H1 (cell line): ENCODE measurements at regions not wholly inside any gene's neighbourhood (a gene's known extent, or its start where the extent isn't known, plus 50 kb on each side); places are given as distances from the start of the nearest gene placed in this dataset.

Source experiments
- CTCF ChIA-PET: fragments of 300-600 bp; sonication (Branson Sonifier 250); formaldehyde crosslinking; loops from one replicate; lab custom pipeline; 2021; ENCODE audit not compliant: partially characterized antibody; lab: Charles Lee
- POLR2A ChIA-PET: fragments of 300-600 bp; sonication (Branson Sonifier 250); formaldehyde crosslinking; loops from one replicate; lab custom pipeline; 2021; ENCODE audit warnings: inconsistent platforms; ENCODE audit not compliant: partially characterized antibody; lab: Charles Lee
- DNase-seq, 2 experiments: peaks; one replicate each; pipeline versions ENCODE4 v3.0.0 to v3.0.0-alpha.2; 2010 to 2022; ENCODE audit warnings: low spot score in 2 of 2, low read depth in 1 of 2, mixed read lengths in 1 of 2
- FAIRE-seq: peaks from 2 replicates; lab custom pipeline; 2011; peaks lifted over from hg19 to GRCh38; lab: Jason Lieb, UNC
- H2AFZ ChIP-seq: 2 replicates; pipeline ENCODE4 v1.8.1; 2012; ENCODE audit warnings: low read length, inconsistent platforms
- H2AK5ac ChIP-seq: 2 replicates; pipeline ENCODE4 v1.6.1; 2013; ENCODE audit warnings: low read depth, low read length
- H2BK120ac ChIP-seq: replicated peaks from 2 replicates; pipeline ENCODE3; 2013; ENCODE audit warnings: low read depth, low read length, inconsistent platforms
- H2BK12ac ChIP-seq: 2 replicates; pipeline ENCODE4 v1.6.1; 2013; ENCODE audit warnings: low read depth, low read length
- H2BK15ac ChIP-seq: 2 replicates; pipeline ENCODE4 v1.6.1; 2013; ENCODE audit warnings: low read length
- H2BK20ac ChIP-seq: 2 replicates; pipeline ENCODE4 v1.6.1; 2013; ENCODE audit warnings: low read length
- H2BK5ac ChIP-seq: 2 replicates; pipeline ENCODE4 v1.6.1; 2013; ENCODE audit warnings: low read depth, low read length
- H3K14ac ChIP-seq: 2 replicates; pipeline ENCODE4 v1.6.1; 2013; ENCODE audit warnings: inconsistent platforms; ENCODE audit not compliant: insufficient read length
- H3K18ac ChIP-seq: 2 replicates; pipeline ENCODE4 v1.6.1; 2013; ENCODE audit warnings: low read length; ENCODE audit errors: extremely low read depth
- H3K23ac ChIP-seq: 2 replicates; pipeline ENCODE4 v1.6.1; 2013; ENCODE audit warnings: inconsistent platforms; ENCODE audit not compliant: insufficient read length
- H3K23me2 ChIP-seq: 2 replicates; pipeline ENCODE4 v1.6.1; 2013; ENCODE audit warnings: low read depth, low read length
- H3K27ac ChIP-seq: 2 replicates; pipeline ENCODE4 v1.6.1; 2011; ENCODE audit warnings: low read depth, low read length, inconsistent platforms
- H3K27me3 ChIP-seq, 4 experiments: replicated peaks in 1 of 4; 1 replicate in 1 of 4; 2 replicates in 3 of 4; pipeline versions ENCODE4 v1.6.1 to v1.8.1; 2011 to 2013; ENCODE audit warnings: low read length in 3 of 4, mild to moderate bottlenecking in 3 of 4, inconsistent platforms in 2 of 4, mixed read lengths in 2 of 4, moderate library complexity in 1 of 4; ENCODE audit not compliant: control insufficient read depth in 3 of 4, insufficient read depth in 3 of 4; ENCODE audit errors: extremely low read depth in 1 of 4
- H3K36me3 ChIP-seq, 4 experiments: 2 replicates each; pipeline versions ENCODE4 v1.6.1 to v1.8.1; 2011 to 2013; ENCODE audit warnings: mild to moderate bottlenecking in 4 of 4, low read length in 3 of 4, moderate library complexity in 2 of 4, control low read depth in 1 of 4, inconsistent platforms in 1 of 4; ENCODE audit not compliant: insufficient read depth in 4 of 4, control insufficient read depth in 2 of 4
- H3K4ac ChIP-seq: replicated peaks from 2 replicates; pipeline ENCODE3; 2013; ENCODE audit warnings: low read length, low read depth, mixed read lengths, inconsistent platforms; ENCODE audit not compliant: insufficient read length
- H3K4me1 ChIP-seq, 4 experiments: replicated peaks in 1 of 4; 1 replicate in 1 of 4; 2 replicates in 3 of 4; pipeline versions ENCODE4 v1.6.1 to v1.8.1; 2011 to 2013; ENCODE audit warnings: low read length in 3 of 4, inconsistent platforms in 2 of 4, mixed read lengths in 1 of 4; ENCODE audit not compliant: insufficient read depth in 4 of 4, control insufficient read depth in 3 of 4
- H3K4me2 ChIP-seq, 2 experiments: 2 replicates each; pipeline versions ENCODE4 v1.6.1 to v1.8.1; 2011 to 2013; ENCODE audit warnings: low read depth in 2 of 2, low read length in 2 of 2, control low read depth in 1 of 2, inconsistent platforms in 1 of 2, mild to moderate bottlenecking in 1 of 2; ENCODE audit not compliant: insufficient read depth in 1 of 2
- H3K4me3 ChIP-seq, 4 experiments: fragments of 200-600, 300-600 bp in 1 of 4; sonication (generic), shearing (Covaris generic), sonication (Bioruptor Twin) in 1 of 4; 2 replicates each; pipeline versions ENCODE4 v1.5.1 to v1.8.1; 2011 to 2016; ENCODE audit warnings: low read length in 4 of 4, low read depth in 3 of 4, control low read depth in 2 of 4, inconsistent platforms in 2 of 4, mild to moderate bottlenecking in 2 of 4, mixed read lengths in 1 of 4, moderate library complexity in 1 of 4; ENCODE audit not compliant: insufficient read depth in 2 of 4; ENCODE audit errors: extremely low read depth in 1 of 4
- H3K56ac ChIP-seq: replicated peaks from 2 replicates; pipeline ENCODE3; 2013; ENCODE audit warnings: low read depth, mild to moderate bottlenecking, mixed read lengths, low read length, inconsistent platforms; ENCODE audit not compliant: insufficient read length
- H3K79me1 ChIP-seq: 2 replicates; pipeline ENCODE4 v1.6.1; 2013; ENCODE audit warnings: low read depth, low read length, control low read depth
- H3K79me2 ChIP-seq, 2 experiments: 2 replicates each; pipeline versions ENCODE4 v1.6.1 to v1.8.1; 2012 to 2013; ENCODE audit warnings: low read length in 2 of 2, mild to moderate bottlenecking in 2 of 2, inconsistent platforms in 1 of 2; ENCODE audit not compliant: insufficient read depth in 2 of 2, control insufficient read depth in 1 of 2
- H3K9ac ChIP-seq, 4 experiments: replicated peaks in 1 of 4; 1 replicate in 1 of 4; 2 replicates in 3 of 4; pipeline versions ENCODE4 v1.6.1 to v1.8.1; 2011 to 2013; ENCODE audit warnings: low read depth in 3 of 4, low read length in 3 of 4, control low read depth in 2 of 4, mild to moderate bottlenecking in 2 of 4, moderate library complexity in 2 of 4, inconsistent platforms in 1 of 4; ENCODE audit errors: extremely low read depth in 1 of 4
- H3K9me3 ChIP-seq, 2 experiments: 2 replicates each; pipeline versions ENCODE4 v1.6.1 to v1.8.1; 2012 to 2013; ENCODE audit warnings: mild to moderate bottlenecking in 2 of 2, moderate library complexity in 2 of 2, control low read depth in 1 of 2, inconsistent platforms in 1 of 2, low read depth in 1 of 2, low read length in 1 of 2, mixed read lengths in 1 of 2; ENCODE audit not compliant: insufficient read depth in 2 of 2
- H4K20me1 ChIP-seq, 2 experiments: replicated peaks in 1 of 2; 2 replicates each; pipeline versions ENCODE3 to v1.8.1; 2011 to 2013; ENCODE audit warnings: inconsistent platforms in 2 of 2, low read length in 2 of 2, mild to moderate bottlenecking in 1 of 2; ENCODE audit not compliant: insufficient read depth in 2 of 2, control insufficient read depth in 1 of 2
- H4K5ac ChIP-seq: 2 replicates; pipeline ENCODE4 v1.6.1; 2013; ENCODE audit warnings: low read length, low read depth, mixed read lengths, inconsistent platforms; ENCODE audit not compliant: insufficient read length
- H4K8ac ChIP-seq: 2 replicates; pipeline ENCODE4 v1.8.0; 2013; ENCODE audit warnings: mild to moderate bottlenecking, moderate library complexity, low read length, inconsistent platforms; ENCODE audit not compliant: insufficient read depth; ENCODE audit errors: extremely low read depth
- H4K91ac ChIP-seq: replicated peaks from 2 replicates; pipeline ENCODE3; 2013; ENCODE audit warnings: low read length, mixed read lengths, inconsistent platforms; ENCODE audit not compliant: insufficient read length
- EP300 ChIP-seq, 2 experiments: IDR thresholded peaks; 1 replicate in 1 of 2; 2 replicates in 1 of 2; pipeline ENCODE4 v1.6.1; 2011 to 2012; ENCODE audit warnings: low read depth in 2 of 2, low read length in 2 of 2, mild to moderate bottlenecking in 2 of 2, borderline replicate concordance in 1 of 2, inconsistent platforms in 1 of 2, moderate library complexity in 1 of 2
- MAFK ChIP-seq: IDR thresholded peaks from 2 replicates; pipeline ENCODE4 v1.6.1; 2012; ENCODE audit warnings: low read depth, mild to moderate bottlenecking, improper control_type of control experiment, low read length
- POLR2AphosphoS5 ChIP-seq: IDR thresholded peaks from 2 replicates; pipeline ENCODE4 v1.6.1; 2011; ENCODE audit warnings: low read depth, low read length
- RAD21 ChIP-seq, 2 experiments: IDR thresholded peaks in 1 of 2; conservative IDR thresholded peaks in 1 of 2; 2 replicates each; pipeline ENCODE4 v1.6.1; 2011; ENCODE audit warnings: low read depth in 2 of 2, low read length in 2 of 2, improper control_type of control experiment in 1 of 2, inconsistent platforms in 1 of 2, mild to moderate bottlenecking in 1 of 2, moderate library complexity in 1 of 2
- TCF12 ChIP-seq: IDR thresholded peaks from 2 replicates; pipeline ENCODE4 v1.6.1; 2011; ENCODE audit warnings: low read depth, mild to moderate bottlenecking, low read length
- USF2 ChIP-seq: IDR thresholded peaks from 2 replicates; pipeline ENCODE4 v1.6.1; 2011; ENCODE audit warnings: low read length, improper control_type of control experiment
- WGBS, 2 experiments: shearing (Covaris generic) in 1 of 2; methylation state at CpG; one replicate each; pipeline versions ENCODE4 v1.1.6 to v1.1.7; 2013 to 2015; ENCODE audit warnings: low lambda C conversion rate in 2 of 2, mixed read lengths in 2 of 2, inconsistent platforms in 1 of 2, low coverage in 1 of 2, missing lambda C conversion rate in 1 of 2; ENCODE audit not compliant: insufficient replicate concordance in 2 of 2, insufficient coverage in 1 of 2, insufficient read length in 1 of 2; ENCODE audit errors: extremely low coverage in 1 of 2, missing lambda C conversion rate in 1 of 2; 5-methylcytosine and 5-hydroxymethylcytosine counted together

GRCh38 chr1:111565079-111565478 lies 54.5 kb upstream of the RAP1A start:
- Histone ChIP-seq H2BK120ac (no peak overlapping the region), H2BK5ac (no peak overlapping the region), H3K9me3 (no peaks in the 10 kb centered on the region), H2AK5ac (no peak overlapping the region), H3K18ac (no peak overlapping the region), H3K23ac (no peak overlapping the region), H3K14ac (no peak overlapping the region), H3K23me2 (no peaks in the 10 kb centered on the region), H3K27ac (no peak overlapping the region), H3K4me2 (no peak overlapping the region), H3K4me1 (no peaks in the 10 kb centered on the region), H3K79me1 (no peaks in the 10 kb centered on the region), H3K56ac (no peak overlapping the region), H4K20me1 (no peaks in the 10 kb centered on the region), H2AFZ (no peak overlapping the region), H4K8ac (no peak overlapping the region), H3K4me3 (no peak overlapping the region), H4K91ac (no peak overlapping the region), H2BK20ac (no peak overlapping the region), H3K36me3 (no peaks in the 10 kb centered on the region), H3K4ac (no peak overlapping the region), H4K5ac (no peak overlapping the region), H3K9ac (no peak overlapping the region), H2BK12ac (no peak overlapping the region), H3K27me3 (no peaks in the 10 kb centered on the region), H3K79me2 (no peaks in the 10 kb centered on the region), H2BK15ac (no peak overlapping the region)
- CTCF ChIA-PET, result interaction anchor here (0.7 to 1.7 kb wide), 2 partner anchors 17 to 57 kb away, joined by 4 to 7 read pairs; no protein-coding TSS in a partner anchor
- FAIRE-seq (no peak), DNase-seq (no peak)
- POLR2A ChIA-PET, result interaction anchor here (0.7 kb wide), 1 partner anchor 1854 kb away, joined by 3 read pairs; no protein-coding TSS in a partner anchor
- WGBS, 2 experiments, result 86% methylated on average over 2 of the region's 2 CpGs; no CpG with 5 or more reads in 1 of the 2 experiments
- no peak for TF ChIP-seq POLR2AphosphoS5
- no peak for TF ChIP-seq EP300 (IDR thresholded peaks at IDR 0.05; ENCODE audit: borderline replicate concordance in 1 of 2, low read depth in 2 of 2, low read length in 2 of 2)
- no peak for TF ChIP-seq USF2
- no peak for TF ChIP-seq TCF12
- TF ChIP-seq RAD21 (IDR thresholded peaks at IDR 0.05 in 1 of 2, conservative IDR thresholded peaks at IDR 0.05 in 1 of 2; ENCODE audit: low read depth in 2 of 2, low read length in 2 of 2), result no peak
- no peak for TF ChIP-seq MAFK
